BJ (cell line): ENCODE measurements at regions not wholly inside any gene's neighbourhood (a gene's known extent, or its start where the extent isn't known, plus 50 kb on each side); places are given as distances from the start of the nearest gene placed in this dataset.

ENCODE experiments used
- CTCF ChIA-PET: fragments of 350-600 bp; formaldehyde crosslinking; extraction: SDS; loops from one replicate; lab custom pipeline; 2021; ENCODE audit warnings: antibody characterized with exemption, inconsistent platforms; lab: Yijun Ruan, JAX
- POLR2A ChIA-PET: fragments of 300-600 bp; sonication (Branson Sonifier 250); formaldehyde crosslinking; extraction: SDS; loops from one replicate; lab custom pipeline; 2021; ENCODE audit warnings: antibody characterized with exemption; lab: Charles Lee
- DNase-seq: peaks from one replicate; pipeline ENCODE4 v3.0.0-alpha.2; 2011; ENCODE audit warnings: low read depth
- H3K27me3 ChIP-seq: 2 replicates; pipeline ENCODE4 v1.6.0; 2011; ENCODE audit warnings: low read length; ENCODE audit not compliant: control insufficient read depth, insufficient read depth
- H3K36me3 ChIP-seq: 2 replicates; pipeline ENCODE4 v1.5.1; 2011; ENCODE audit warnings: low read length; ENCODE audit not compliant: control insufficient read depth, insufficient read depth
- H3K4me3 ChIP-seq: 2 replicates; pipeline ENCODE4 v1.5.1; 2011; ENCODE audit warnings: low read depth, mild to moderate bottlenecking, control low read depth, low read length
- TF ChIP-seq, protein P1 (sequence below): IDR thresholded peaks from 2 replicates; pipeline ENCODE4 v1.5.1; 2011; ENCODE audit warnings: low read depth, mild to moderate bottlenecking, control low read depth, inconsistent platforms, low read length, moderate library complexity; ENCODE audit not compliant: insufficient read depth

DNA sequence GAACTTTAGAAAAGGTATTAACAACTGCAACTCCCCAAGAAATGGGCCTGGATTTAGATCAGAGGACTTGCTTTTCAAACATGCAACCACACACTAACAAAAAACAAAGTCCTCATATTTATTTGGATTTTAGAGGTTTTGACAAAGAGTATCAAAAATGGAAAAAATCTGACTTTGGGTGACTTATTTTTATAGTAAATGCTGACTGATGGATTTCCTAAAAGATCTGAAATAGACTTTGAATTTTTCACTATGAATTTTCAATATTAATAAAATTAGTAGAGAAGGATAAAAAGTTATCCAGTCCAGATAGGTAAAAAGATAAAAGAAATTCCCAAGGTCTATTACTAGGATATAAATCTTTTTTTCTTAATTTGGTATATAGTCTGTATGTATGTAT lies 253.5 kb downstream of the KCNJ2 start:
- ChIA-PET POLR2A (no interaction called here), CTCF (no interaction called here)
- Histone ChIP-seq H3K4me3 (no peak overlapping the region), H3K27me3 (no peaks in the 10 kb centered on the region), H3K36me3 (no peaks in the 10 kb centered on the region)
- DNase-seq = no peak
- TF ChIP-seq, protein P1, sequence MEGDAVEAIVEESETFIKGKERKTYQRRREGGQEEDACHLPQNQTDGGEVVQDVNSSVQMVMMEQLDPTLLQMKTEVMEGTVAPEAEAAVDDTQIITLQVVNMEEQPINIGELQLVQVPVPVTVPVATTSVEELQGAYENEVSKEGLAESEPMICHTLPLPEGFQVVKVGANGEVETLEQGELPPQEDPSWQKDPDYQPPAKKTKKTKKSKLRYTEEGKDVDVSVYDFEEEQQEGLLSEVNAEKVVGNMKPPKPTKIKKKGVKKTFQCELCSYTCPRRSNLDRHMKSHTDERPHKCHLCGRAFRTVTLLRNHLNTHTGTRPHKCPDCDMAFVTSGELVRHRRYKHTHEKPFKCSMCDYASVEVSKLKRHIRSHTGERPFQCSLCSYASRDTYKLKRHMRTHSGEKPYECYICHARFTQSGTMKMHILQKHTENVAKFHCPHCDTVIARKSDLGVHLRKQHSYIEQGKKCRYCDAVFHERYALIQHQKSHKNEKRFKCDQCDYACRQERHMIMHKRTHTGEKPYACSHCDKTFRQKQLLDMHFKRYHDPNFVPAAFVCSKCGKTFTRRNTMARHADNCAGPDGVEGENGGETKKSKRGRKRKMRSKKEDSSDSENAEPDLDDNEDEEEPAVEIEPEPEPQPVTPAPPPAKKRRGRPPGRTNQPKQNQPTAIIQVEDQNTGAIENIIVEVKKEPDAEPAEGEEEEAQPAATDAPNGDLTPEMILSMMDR = no peak

DNA sequence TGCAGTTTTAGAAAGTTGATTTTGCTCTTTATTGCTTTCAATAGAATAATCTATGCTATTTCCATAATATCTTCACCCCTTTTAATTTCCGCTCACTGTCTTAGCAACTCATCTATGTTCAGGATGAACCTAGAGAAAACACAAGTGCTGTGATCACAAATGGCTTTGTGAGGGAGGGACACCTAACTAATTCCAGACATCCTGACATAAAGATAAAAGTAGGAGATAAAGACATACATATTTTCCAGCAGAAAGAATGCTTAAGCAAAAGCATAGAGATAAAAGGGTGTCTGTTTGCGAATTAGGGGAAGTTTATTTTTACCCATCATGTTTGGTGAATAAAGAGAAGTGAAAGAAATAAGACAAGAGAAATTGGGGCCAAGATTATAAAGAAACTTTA lies 254.2 kb downstream of the KCNJ2 start:
- DNase-seq = no peak
- no peak overlapping the region for H3K4me3 ChIP-seq
- ChIA-PET POLR2A (no interaction called here), CTCF (no interaction called here)
- H3K36me3 ChIP-seq = no peaks in the 10 kb centered on the region
- H3K27me3 ChIP-seq = no peaks in the 10 kb centered on the region
- TF ChIP-seq, protein P1 = no peak

DNA sequence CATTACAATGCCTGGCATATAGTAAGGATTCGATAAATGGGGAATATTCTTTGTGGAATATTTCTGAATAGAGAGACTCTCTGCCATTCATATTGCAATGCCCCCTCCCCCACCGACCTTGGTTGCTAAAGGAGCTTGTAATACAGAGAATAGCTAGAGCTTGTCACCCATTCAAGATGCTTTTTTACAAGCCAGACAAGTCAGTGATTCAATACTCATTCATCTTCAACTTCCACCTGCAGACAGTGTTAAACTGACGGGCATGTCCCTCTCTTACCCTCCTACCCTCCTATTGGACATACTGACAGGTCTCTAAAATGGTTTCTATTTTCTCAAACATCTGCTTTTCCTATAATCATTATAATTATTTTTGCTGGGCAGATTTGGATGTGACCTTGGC lies 257.4 kb downstream of the KCNJ2 start:
- TF ChIP-seq, protein P1 = no peak
- no peak overlapping the region for H3K4me3 ChIP-seq
- H3K27me3 ChIP-seq = no peaks in the 10 kb centered on the region
- DNase-seq = no peak
- ChIA-PET POLR2A (no interaction called here), CTCF (interaction anchor here (0.6 to 0.7 kb wide), 3 partner anchors 127 to 1402 kb away, joined by 3 read pairs; no protein-coding TSS in a partner anchor)
- H3K36me3 ChIP-seq = no peaks in the 10 kb centered on the region

DNA sequence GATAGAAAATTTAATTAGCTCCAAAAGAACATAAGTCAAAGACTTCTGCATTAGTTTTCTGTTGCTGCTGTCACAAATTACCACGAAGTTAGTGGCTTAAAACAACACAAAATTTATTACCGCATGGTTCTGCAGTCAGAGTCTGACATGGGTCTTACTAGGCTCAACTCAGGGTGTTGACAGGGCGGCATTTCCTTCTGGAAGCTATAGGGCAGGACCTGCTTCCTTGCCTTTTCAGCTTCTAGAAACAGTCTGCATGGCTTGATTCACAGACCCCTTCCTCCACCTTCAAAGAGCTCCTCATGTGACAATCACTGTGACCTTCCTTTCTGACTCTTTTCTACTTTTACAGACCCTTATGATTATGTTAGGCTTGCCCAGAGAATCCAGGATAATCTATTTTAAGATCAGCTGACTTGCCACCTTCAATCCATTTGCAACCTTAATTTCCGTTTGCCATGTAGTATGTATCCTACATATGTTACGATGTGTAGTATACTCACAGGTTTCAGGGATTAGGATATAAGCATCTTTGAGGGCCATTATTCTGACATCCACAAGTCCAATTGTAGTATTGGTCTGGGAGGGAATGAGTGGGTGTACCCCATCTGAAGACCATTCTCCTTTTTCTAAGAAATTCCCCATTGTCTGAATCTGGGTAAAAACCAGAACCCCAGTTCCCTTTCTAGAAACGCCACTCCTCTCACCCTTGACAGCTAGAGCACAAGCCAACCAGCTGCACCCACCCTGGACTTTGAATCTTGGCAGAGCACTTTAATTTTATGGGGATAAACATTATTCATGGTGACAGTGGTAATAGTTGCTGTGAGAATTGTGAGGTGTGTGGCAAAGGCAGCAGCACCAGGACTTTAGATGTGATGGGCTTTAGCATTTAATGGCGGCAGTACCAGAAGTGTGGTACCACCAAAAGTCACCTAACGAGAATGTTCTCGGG lies 265.5 kb downstream of the KCNJ2 start:
- TF ChIP-seq, protein P1 = no peak
- DNase-seq = no peak
- ChIA-PET POLR2A (no interaction called here), CTCF (no interaction called here)
- Histone ChIP-seq H3K36me3 (no peaks in the 10 kb centered on the region), H3K27me3 (no peaks in the 10 kb centered on the region), H3K4me3 (no peak overlapping the region)

DNA sequence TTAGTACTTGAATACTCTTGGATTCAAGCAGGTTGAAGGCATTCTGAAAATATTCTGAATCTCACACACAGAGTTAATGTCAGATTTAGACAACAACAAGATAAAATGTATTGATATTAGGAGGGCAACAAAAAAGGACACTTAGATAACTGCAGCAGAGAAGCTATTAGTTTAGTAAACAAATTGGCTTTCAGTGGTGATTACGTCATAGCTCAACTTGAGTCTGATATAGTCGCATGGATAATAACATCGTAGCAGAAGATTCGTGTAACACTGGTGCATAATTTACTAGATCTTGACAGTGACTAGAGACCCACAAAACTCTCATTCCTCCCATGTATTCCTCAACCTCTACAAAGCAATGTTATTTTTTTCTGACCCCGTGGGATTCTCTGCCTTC lies 268.3 kb downstream of the KCNJ2 start:
- TF ChIP-seq, protein P1 = no peak
- no peaks in the 10 kb centered on the region for H3K27me3 ChIP-seq
- no peak overlapping the region for H3K4me3 ChIP-seq
- no peak for DNase-seq
- ChIA-PET POLR2A (no interaction called here), CTCF (no interaction called here)
- H3K36me3 ChIP-seq = no peaks in the 10 kb centered on the region
